ENCODE measurements at regions not wholly inside any gene's neighbourhood (a gene's known extent, or its start where the extent isn't known, plus 50 kb on each side); places are given as distances from the start of the nearest gene placed in this dataset.
A peak's percentile ranks its signal among the peaks of the same experiment; 100 is the strongest.

DNA sequence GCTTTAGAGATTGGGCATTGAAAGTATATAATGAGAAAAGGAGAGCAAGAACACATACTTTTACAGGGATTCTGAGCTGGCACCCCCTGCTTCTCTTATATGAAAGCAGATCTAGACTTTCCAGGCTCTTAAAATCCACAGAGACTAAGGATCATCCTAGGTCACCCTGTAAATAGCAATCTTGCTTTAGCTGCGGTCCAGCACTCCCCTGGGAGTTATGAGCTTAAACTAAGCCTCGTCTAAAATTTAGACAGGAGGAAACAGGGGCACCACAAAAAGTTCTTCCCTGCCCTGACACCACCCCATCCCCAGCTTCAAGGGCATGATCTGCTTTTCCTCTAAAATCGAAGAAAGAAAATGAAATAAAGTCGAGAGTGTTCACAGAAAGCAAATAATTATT lies 143.3 kb upstream of the KCNIP4 start:
- 44 to 57% (median 53%) methylated on average over 4 of the region's 4 CpGs for WGBS, 4 donors
- ATAC-seq: no peak
- Histone ChIP-seq H3K27me3 (no peaks in the 10 kb centered on the region), H3K9me3 (peaks cover 0 to 14% (median under 1%) of the 10 kb centered on the region in 12 donors), H3K4me1 (no peaks in the 10 kb centered on the region), H3K27ac (no peak overlapping the region), H3K4me3 (no peak overlapping the region), H3K36me3 (no peaks in the 10 kb centered on the region)
- intact Hi-C loops (cut with DNase I): no loop called here
- TF ChIP-seq, protein P1, sequence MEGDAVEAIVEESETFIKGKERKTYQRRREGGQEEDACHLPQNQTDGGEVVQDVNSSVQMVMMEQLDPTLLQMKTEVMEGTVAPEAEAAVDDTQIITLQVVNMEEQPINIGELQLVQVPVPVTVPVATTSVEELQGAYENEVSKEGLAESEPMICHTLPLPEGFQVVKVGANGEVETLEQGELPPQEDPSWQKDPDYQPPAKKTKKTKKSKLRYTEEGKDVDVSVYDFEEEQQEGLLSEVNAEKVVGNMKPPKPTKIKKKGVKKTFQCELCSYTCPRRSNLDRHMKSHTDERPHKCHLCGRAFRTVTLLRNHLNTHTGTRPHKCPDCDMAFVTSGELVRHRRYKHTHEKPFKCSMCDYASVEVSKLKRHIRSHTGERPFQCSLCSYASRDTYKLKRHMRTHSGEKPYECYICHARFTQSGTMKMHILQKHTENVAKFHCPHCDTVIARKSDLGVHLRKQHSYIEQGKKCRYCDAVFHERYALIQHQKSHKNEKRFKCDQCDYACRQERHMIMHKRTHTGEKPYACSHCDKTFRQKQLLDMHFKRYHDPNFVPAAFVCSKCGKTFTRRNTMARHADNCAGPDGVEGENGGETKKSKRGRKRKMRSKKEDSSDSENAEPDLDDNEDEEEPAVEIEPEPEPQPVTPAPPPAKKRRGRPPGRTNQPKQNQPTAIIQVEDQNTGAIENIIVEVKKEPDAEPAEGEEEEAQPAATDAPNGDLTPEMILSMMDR (IDR thresholded peaks at IDR 0.05): no peak
- TF ChIP-seq POLR2A (IDR thresholded peaks at IDR 0.05): no peak
- peak in 2 of 5 donors; percentile 8 to 25 for DNase-seq

DNA sequence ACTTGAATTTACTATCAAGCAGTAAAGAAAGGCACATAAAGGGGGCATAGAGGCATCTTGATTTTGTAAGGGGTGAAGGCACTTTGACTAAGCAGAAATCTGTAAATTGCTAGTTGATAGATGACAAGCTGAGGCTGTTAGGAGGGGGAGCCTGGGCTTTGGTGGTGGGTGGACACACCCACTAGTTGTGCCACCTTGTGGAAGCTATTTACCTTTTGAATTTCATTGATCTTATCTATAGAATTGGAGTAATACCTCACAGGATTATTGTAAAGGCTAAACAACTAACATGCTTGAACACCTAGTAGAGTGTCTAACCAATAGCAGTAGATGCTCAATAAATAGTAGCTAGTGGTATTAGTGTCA lies 142.8 kb upstream of the KCNIP4 start:
- TF ChIP-seq, protein P1 (IDR thresholded peaks at IDR 0.05): no peak
- no peak for TF ChIP-seq POLR2A (IDR thresholded peaks at IDR 0.05)
- intact Hi-C loops (cut with DNase I): no loop called here
- H3K4me3 ChIP-seq: no peak overlapping the region
- no peaks in the 10 kb centered on the region for H3K27me3 ChIP-seq
- ATAC-seq (no peak), DNase-seq (no peak)
- no peaks in the 10 kb centered on the region for H3K36me3 ChIP-seq
- H3K4me1 ChIP-seq: no peaks in the 10 kb centered on the region
- H3K27ac ChIP-seq: no peak overlapping the region
- peaks cover 0 to 19% (median 7%) of the 10 kb centered on the region in 12 donors for H3K9me3 ChIP-seq

DNA sequence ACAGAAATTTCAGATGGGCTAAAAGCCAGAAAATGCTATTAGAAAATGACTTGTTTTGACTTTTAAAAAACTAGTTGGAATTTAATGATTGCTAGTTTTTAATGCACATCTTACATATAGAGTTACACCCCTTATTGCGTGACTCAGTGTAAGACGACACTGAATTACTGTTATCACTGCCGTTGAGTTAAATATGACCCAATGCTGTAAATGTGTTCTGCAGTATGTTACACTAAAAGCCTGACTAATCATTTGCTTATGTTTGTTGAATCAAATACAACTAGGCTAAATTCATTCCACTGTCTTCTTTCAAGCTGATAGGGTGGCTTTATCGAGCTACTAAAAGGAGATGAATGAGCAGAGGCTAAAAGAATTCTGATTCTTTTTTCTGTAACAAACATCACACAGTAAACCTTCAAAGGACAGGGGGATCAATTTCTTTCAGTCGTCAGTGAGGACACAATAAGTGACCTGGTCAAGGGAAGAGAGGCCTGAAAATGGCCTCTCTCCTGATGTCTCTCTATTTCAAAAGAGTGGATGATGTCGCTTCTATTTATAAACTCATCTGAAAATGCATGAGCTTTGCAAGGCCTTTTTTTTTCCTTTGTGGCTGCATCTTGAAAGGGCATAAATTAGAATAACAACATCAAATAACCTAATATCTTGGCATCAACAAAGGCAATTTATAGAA lies 142.2 kb upstream of the KCNIP4 start:
- WGBS, 4 donors: 57 to 68% (median 66%) methylated on average over 6 of the region's 6 CpGs
- TF ChIP-seq, protein P1 (IDR thresholded peaks at IDR 0.05): no peak
- no peak for TF ChIP-seq POLR2A (IDR thresholded peaks at IDR 0.05)
- no peak for DNase-seq
- Histone ChIP-seq H3K9me3 (peaks cover 0 to 25% (median 9%) of the 10 kb centered on the region in 12 donors), H3K27me3 (no peaks in the 10 kb centered on the region), H3K4me1 (no peaks in the 10 kb centered on the region), H3K4me3 (no peak overlapping the region), H3K27ac (no peak overlapping the region), H3K36me3 (no peaks in the 10 kb centered on the region)
- ATAC-seq: no peak
- intact Hi-C loops (cut with DNase I): no loop called here

DNA sequence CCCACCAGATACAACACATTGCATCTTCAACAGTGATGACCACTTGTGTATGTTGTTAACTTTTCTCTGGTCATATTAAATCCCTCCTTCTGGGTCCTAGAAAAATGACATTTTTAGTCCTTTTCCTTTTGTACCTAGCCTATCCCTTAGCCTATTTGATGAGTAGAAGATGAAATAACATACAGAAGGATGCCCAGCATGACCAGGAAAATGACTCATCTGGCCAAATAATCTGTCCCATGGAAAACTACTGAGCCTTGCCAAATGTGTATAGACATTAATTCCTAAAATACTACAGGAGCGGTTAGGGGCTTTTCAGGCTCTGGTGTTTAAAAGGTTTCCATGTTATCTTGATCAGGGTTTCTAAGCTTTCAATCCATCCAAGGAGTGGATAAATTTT lies 129.0 kb upstream of the KCNIP4 start:
- no peak for ATAC-seq
- Histone ChIP-seq H3K4me3 (no peak overlapping the region), H3K4me1 (no peaks in the 10 kb centered on the region), H3K27me3 (no peaks in the 10 kb centered on the region), H3K9me3 (peaks cover 0 to 7% (median 0%) of the 10 kb centered on the region in 12 donors), H3K27ac (no peak overlapping the region), H3K36me3 (no peaks in the 10 kb centered on the region)
- WGBS, 4 donors: 85 to 89% (median 88%) methylated on average over 1 of the region's 1 CpG
- TF ChIP-seq, protein P1 (IDR thresholded peaks at IDR 0.05): no peak
- TF ChIP-seq POLR2A (IDR thresholded peaks at IDR 0.05): no peak
- DNase-seq: no peak
- intact Hi-C loops (cut with DNase I): no loop called here

All from heart left ventricle (tissue), 16 donors.